Neural cell (in vitro differentiated cells): ENCODE measurements at regions not wholly inside any gene's neighbourhood (a gene's known extent, or its start where the extent isn't known, plus 50 kb on each side); places are given as distances from the start of the nearest gene placed in this dataset.

Source experiments
- H2AFZ ChIP-seq: fragments of 200-600, 300-800 bp; sonication (generic), shearing (Covaris generic); 2 replicates; pipeline ENCODE4 v1.6.0; 2014; ENCODE audit warnings: low read depth, mild to moderate bottlenecking, antibody characterized with exemption, low read length, moderate library complexity
- H3F3A ChIP-seq: fragments of 200-600 bp; shearing (Covaris generic); 2 replicates; pipeline ENCODE4 v1.6.1; 2016; ENCODE audit warnings: mild to moderate bottlenecking, moderate library complexity, mixed read lengths, antibody characterized with exemption, low read length; ENCODE audit not compliant: insufficient read depth, poor library complexity, severe bottlenecking
- H3K27ac ChIP-seq: fragments of 200-600, 300-800 bp; sonication (generic), shearing (Covaris generic); 2 replicates; pipeline ENCODE4 v1.5.1; 2014; ENCODE audit warnings: mild to moderate bottlenecking, low read length, moderate library complexity
- H3K27me3 ChIP-seq: fragments of 300-800, 200-600 bp; sonication (generic), shearing (Covaris generic); 2 replicates; pipeline ENCODE4 v1.6.0; 2014; ENCODE audit warnings: mild to moderate bottlenecking, low read depth, low read length, moderate library complexity; ENCODE audit not compliant: insufficient read depth
- H3K36me3 ChIP-seq: fragments of 300-800, 200-600 bp; sonication (generic), shearing (Covaris generic); 2 replicates; pipeline ENCODE4 v1.5.1; 2014; ENCODE audit warnings: mild to moderate bottlenecking, antibody characterized with exemption, low read length, moderate library complexity; ENCODE audit not compliant: insufficient read depth
- H3K4me2 ChIP-seq: fragments of 300-800, 200-600 bp; sonication (generic), shearing (Covaris generic); 2 replicates; pipeline ENCODE4 v1.6.0; 2014; ENCODE audit warnings: mild to moderate bottlenecking, low read length
- H3K4me3 ChIP-seq: fragments of 300-800, 200-600 bp; sonication (generic), shearing (Covaris generic); 2 replicates; pipeline ENCODE4 v1.5.1; 2014; ENCODE audit warnings: mild to moderate bottlenecking, low read length, moderate library complexity
- H3K79me2 ChIP-seq: fragments of 200-600 bp; shearing (Covaris generic); replicated peaks from 2 replicates; pipeline ENCODE4 v1.6.0; 2014; ENCODE audit warnings: mild to moderate bottlenecking, low read length, moderate library complexity; ENCODE audit not compliant: insufficient read depth
- H3K9ac ChIP-seq: fragments of 300-800, 200-600 bp; sonication (generic), shearing (Covaris generic); 2 replicates; pipeline ENCODE4 v1.6.1; 2016; ENCODE audit warnings: mild to moderate bottlenecking, low read length, mixed read lengths
- H3K9me2 ChIP-seq: fragments of 200-600 bp; shearing (Covaris generic); 2 replicates; pipeline ENCODE4 v1.6.1; 2016; ENCODE audit warnings: mild to moderate bottlenecking, low read length, mixed read lengths; ENCODE audit not compliant: insufficient read depth
- H3K9me3 ChIP-seq: fragments of 200-600, 300-800 bp; sonication (generic), shearing (Covaris generic); 2 replicates; pipeline ENCODE4 v1.6.1; 2016; ENCODE audit warnings: mild to moderate bottlenecking, mixed run types, low read length, moderate library complexity, mixed read lengths
- H4K20me1 ChIP-seq: fragments of 200-600 bp; shearing (Covaris generic); 2 replicates; pipeline ENCODE4 v1.6.1; 2016; ENCODE audit warnings: mild to moderate bottlenecking, mixed run types; ENCODE audit not compliant: insufficient read depth
- EP300 ChIP-seq: fragments of 450-650 bp; conservative IDR thresholded peaks from 2 replicates; pipeline ENCODE4 v1.6.1; 2014; ENCODE audit warnings: antibody characterized with exemption, mild to moderate bottlenecking, moderate library complexity; ENCODE audit not compliant: poor library complexity, severe bottlenecking
- EZH2 ChIP-seq: fragments of 200-600, 300-800 bp; shearing (Covaris generic), sonication (generic); IDR thresholded peaks from 2 replicates; pipeline ENCODE4 v1.6.1; 2014; ENCODE audit warnings: antibody characterized with exemption, low read length, borderline replicate concordance, mild to moderate bottlenecking; ENCODE audit not compliant: insufficient read depth, poor library complexity, severe bottlenecking
- MXI1 ChIP-seq: fragments of 450-650 bp; conservative IDR thresholded peaks from 2 replicates; pipeline ENCODE4 v1.6.1; 2014; ENCODE audit warnings: antibody characterized with exemption, mild to moderate bottlenecking; ENCODE audit not compliant: poor library complexity, severe bottlenecking
- POLR2AphosphoS5 ChIP-seq: IDR thresholded peaks from 2 replicates; pipeline ENCODE4 v1.6.1; 2012
- RAD21 ChIP-seq: fragments of 450-650 bp; conservative IDR thresholded peaks from 2 replicates; pipeline ENCODE4 v1.6.1; 2014; ENCODE audit warnings: antibody characterized with exemption, mild to moderate bottlenecking, moderate library complexity
- REST ChIP-seq: IDR thresholded peaks from 2 replicates; pipeline ENCODE4 v1.6.1; 2012; ENCODE audit warnings: borderline replicate concordance
- SMC3 ChIP-seq: fragments of 450-650 bp; conservative IDR thresholded peaks from 2 replicates; pipeline ENCODE4 v1.6.1; 2014; ENCODE audit warnings: antibody characterized with exemption, mild to moderate bottlenecking, moderate library complexity; ENCODE audit not compliant: poor library complexity
- TAF1 ChIP-seq: IDR thresholded peaks from 2 replicates; pipeline ENCODE4 v1.6.1; 2012; ENCODE audit warnings: low read depth
- TF ChIP-seq, protein P1 (sequence below): fragments of 450-650 bp; IDR thresholded peaks from 2 replicates; pipeline ENCODE4 v1.5.1; 2014; ENCODE audit warnings: antibody characterized with exemption, mild to moderate bottlenecking, moderate library complexity; ENCODE audit not compliant: poor library complexity, severe bottlenecking

- Histone ChIP-seq H3K9me3 (no peaks in the 10 kb centered on the region), H3K27ac (no peak overlapping the region), H3K36me3 (no peaks in the 10 kb centered on the region), H3K9ac (no peak overlapping the region), H3K79me2 (no peaks in the 10 kb centered on the region), H2AFZ (no peak overlapping the region), H3F3A (no peaks in the 10 kb centered on the region), H3K9me2 (no peaks in the 10 kb centered on the region), H3K4me2 (no peak overlapping the region), H3K4me3 (no peak overlapping the region), H3K27me3 (no peaks in the 10 kb centered on the region), H4K20me1 (no peaks in the 10 kb centered on the region)
- TF ChIP-seq, protein P1, sequence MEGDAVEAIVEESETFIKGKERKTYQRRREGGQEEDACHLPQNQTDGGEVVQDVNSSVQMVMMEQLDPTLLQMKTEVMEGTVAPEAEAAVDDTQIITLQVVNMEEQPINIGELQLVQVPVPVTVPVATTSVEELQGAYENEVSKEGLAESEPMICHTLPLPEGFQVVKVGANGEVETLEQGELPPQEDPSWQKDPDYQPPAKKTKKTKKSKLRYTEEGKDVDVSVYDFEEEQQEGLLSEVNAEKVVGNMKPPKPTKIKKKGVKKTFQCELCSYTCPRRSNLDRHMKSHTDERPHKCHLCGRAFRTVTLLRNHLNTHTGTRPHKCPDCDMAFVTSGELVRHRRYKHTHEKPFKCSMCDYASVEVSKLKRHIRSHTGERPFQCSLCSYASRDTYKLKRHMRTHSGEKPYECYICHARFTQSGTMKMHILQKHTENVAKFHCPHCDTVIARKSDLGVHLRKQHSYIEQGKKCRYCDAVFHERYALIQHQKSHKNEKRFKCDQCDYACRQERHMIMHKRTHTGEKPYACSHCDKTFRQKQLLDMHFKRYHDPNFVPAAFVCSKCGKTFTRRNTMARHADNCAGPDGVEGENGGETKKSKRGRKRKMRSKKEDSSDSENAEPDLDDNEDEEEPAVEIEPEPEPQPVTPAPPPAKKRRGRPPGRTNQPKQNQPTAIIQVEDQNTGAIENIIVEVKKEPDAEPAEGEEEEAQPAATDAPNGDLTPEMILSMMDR: no peak
- no peak for TF ChIP-seq RAD21
- no peak for TF ChIP-seq EP300
- no peak for TF ChIP-seq POLR2AphosphoS5
- TF ChIP-seq SMC3: no peak
- TF ChIP-seq REST: no peak
- no peak for TF ChIP-seq TAF1
- TF ChIP-seq MXI1: no peak
- TF ChIP-seq EZH2: no peak
Observed at GRCh38 chr15:81947548-81947947, 98.3 kb downstream of the MEX3B start.

- Histone ChIP-seq H3K27ac (no peak overlapping the region), H4K20me1 (no peaks in the 10 kb centered on the region), H3K9me3 (no peaks in the 10 kb centered on the region), H3K36me3 (no peaks in the 10 kb centered on the region), H3F3A (no peaks in the 10 kb centered on the region), H3K27me3 (no peaks in the 10 kb centered on the region), H3K4me2 (no peak overlapping the region), H3K9me2 (no peaks in the 10 kb centered on the region), H3K4me3 (no peak overlapping the region), H2AFZ (no peak overlapping the region), H3K79me2 (no peaks in the 10 kb centered on the region), H3K9ac (no peak overlapping the region)
- TF ChIP-seq MXI1: no peak
- TF ChIP-seq RAD21: no peak
- TF ChIP-seq TAF1: no peak
- TF ChIP-seq SMC3: no peak
- no peak for TF ChIP-seq REST
- TF ChIP-seq, protein P1: no peak
- TF ChIP-seq POLR2AphosphoS5: no peak
- no peak for TF ChIP-seq EZH2
- no peak for TF ChIP-seq EP300
Observed at GRCh38 chr15:81945014-81945615, 100.7 kb downstream of the MEX3B start.
